Kidney epithelial cell (primary cell): ENCODE measurements at regions not wholly inside any gene's neighbourhood (a gene's known extent, or its start where the extent isn't known, plus 50 kb on each side); places are given as distances from the start of the nearest gene placed in this dataset.

Experiments used
- DNase-seq: peaks from one replicate; pipeline ENCODE4 v3.0.0-alpha.2; 2010; ENCODE audit warnings: low read depth
- H3K27me3 ChIP-seq: 2 replicates; pipeline ENCODE4 v1.6.0; 2011; ENCODE audit warnings: low read length; ENCODE audit not compliant: control insufficient read depth, insufficient read depth
- H3K36me3 ChIP-seq: 2 replicates; pipeline ENCODE4 v1.5.1; 2011; ENCODE audit warnings: low read length; ENCODE audit not compliant: control insufficient read depth, insufficient read depth
- H3K4me3 ChIP-seq: 2 replicates; pipeline ENCODE4 v1.5.1; 2011; ENCODE audit warnings: low read depth, mild to moderate bottlenecking, control low read depth, low read length
- CTCF ChIP-seq: IDR thresholded peaks from 2 replicates; pipeline ENCODE4 v1.5.1; 2011; ENCODE audit warnings: mild to moderate bottlenecking, moderate library complexity, low read length, control low read depth, inconsistent platforms; ENCODE audit not compliant: insufficient read depth, poor library complexity, severe bottlenecking

GRCh38 chr3:177528306-177529070, 331.2 kb upstream of the TBL1XR1 start:
- Histone ChIP-seq H3K4me3 (no peak overlapping the region), H3K36me3 (no peaks in the 10 kb centered on the region), H3K27me3 (no peaks in the 10 kb centered on the region)
- DNase-seq, result no peak
- TF ChIP-seq CTCF, result no peak

- Histone ChIP-seq H3K4me3 (no peak overlapping the region), H3K36me3 (no peaks in the 10 kb centered on the region), H3K27me3 (no peaks in the 10 kb centered on the region)
- no peak for TF ChIP-seq CTCF
- DNase-seq, result no peak
Observed at GRCh38 chr3:177529071-177529550, 331.8 kb upstream of the TBL1XR1 start.

GRCh38 chr3:177529716-177530335, 332.5 kb upstream of the TBL1XR1 start:
- no peak overlapping the region for H3K4me3 ChIP-seq
- no peak for DNase-seq
- TF ChIP-seq CTCF, result no peak
- no peaks in the 10 kb centered on the region for H3K36me3 ChIP-seq
- H3K27me3 ChIP-seq, result no peaks in the 10 kb centered on the region

DNA sequence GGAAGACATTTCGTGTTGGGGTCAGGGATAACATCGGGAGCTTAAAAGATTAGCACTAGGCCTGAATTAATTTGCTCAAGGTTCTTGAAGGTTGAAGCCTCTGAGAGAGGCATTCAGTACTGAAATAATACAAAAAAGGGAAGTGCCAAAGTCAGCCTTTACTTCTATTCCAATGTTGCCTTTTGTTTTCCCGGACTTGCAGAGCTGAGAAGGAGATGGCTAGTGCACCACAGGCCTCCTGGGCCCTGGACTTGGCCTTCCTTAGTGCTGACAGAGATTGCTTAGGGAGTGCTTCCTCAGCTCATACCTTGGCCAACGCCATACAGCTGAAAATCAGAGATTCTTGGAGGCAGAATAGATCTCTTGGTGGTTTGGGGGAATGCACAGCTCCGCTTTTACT, 333.6 kb upstream of the TBL1XR1 start:
- no peak overlapping the region for H3K4me3 ChIP-seq
- no peak for TF ChIP-seq CTCF
- H3K27me3 ChIP-seq, result no peaks in the 10 kb centered on the region
- H3K36me3 ChIP-seq, result no peaks in the 10 kb centered on the region
- no peak for DNase-seq

- H3K4me3 ChIP-seq, result no peak overlapping the region
- no peak for DNase-seq
- H3K36me3 ChIP-seq, result no peaks in the 10 kb centered on the region
- no peaks in the 10 kb centered on the region for H3K27me3 ChIP-seq
- TF ChIP-seq CTCF, result no peak
Observed at GRCh38 chr3:177536873-177537272, 339.6 kb upstream of the TBL1XR1 start.
